ENCODE measurements at regions not wholly inside any gene's neighbourhood (a gene's known extent, or its start where the extent isn't known, plus 50 kb on each side); places are given as distances from the start of the nearest gene placed in this dataset.
A peak's percentile ranks its signal among the peaks of the same experiment; 100 is the strongest.
"Not testable (repeated sequence)": the region's sequence is repeated elsewhere in the genome, so short reads cannot be mapped to it uniquely, and the experiment has no call there.

DNA sequence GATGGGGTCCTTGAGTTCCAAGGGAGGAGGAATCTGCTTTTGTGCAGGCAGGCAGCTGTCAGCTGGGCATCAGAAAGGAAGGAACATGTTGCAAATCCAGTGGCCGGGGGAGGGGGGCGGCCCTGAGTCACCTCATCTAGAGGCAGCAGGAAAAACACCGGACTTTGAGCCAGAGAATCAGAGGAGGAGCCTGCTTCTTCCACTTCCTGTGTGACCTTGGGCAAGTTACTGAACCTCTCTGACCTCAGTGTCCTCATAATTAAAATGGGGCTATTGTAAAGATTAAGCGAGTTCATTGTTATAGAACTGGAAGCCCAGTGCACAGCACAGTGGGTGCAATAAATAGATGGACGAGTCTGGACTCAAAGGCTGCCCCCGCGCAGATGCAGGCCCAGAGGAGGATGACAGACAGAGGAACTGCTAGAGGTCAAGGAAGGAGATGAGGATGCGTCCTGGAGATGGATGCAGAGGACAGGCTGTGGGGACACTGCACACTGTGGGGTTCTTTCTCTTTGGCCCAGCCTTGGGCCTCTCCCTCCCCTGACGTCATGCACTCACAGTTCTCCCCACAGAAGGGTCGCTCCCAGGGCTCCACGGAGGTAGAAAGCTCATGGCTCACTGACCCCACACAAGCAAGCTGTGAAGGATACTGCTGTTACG lies 714.3 kb downstream of the MATN1 start:
- DNase-seq: peak; percentile 62 to 76 (median 63)

DNA sequence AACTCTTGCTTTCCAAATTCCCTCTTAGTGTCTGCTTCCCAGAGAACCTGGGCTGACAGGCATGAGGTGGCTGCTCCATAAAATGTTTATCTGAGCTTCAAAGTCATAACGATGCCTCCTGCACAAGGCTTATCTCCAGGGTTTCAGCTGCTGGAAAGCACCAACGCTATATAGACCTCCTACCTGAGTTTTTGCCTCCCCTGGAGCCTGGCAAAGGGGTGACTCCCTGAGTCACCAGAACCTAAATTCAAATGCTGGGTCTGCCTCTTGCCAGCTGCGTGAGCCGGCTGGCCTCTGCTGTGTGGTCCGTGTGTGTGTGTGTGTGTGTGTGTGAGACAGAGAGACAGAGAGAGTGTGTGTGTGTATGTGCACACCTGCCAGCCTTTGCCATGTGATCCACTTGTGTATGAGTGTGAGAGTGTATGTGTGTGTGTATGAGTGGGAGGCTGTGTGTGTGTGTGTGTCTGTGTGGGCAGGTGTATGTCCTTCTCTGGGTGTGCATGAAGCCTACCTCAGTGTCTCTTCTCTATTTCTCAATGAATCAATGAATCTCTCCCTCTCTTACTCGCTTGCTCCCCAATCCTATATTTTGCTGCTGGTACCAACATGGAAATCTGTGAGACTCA lies 714.9 kb downstream of the MATN1 start:
- no peak for DNase-seq

DNA sequence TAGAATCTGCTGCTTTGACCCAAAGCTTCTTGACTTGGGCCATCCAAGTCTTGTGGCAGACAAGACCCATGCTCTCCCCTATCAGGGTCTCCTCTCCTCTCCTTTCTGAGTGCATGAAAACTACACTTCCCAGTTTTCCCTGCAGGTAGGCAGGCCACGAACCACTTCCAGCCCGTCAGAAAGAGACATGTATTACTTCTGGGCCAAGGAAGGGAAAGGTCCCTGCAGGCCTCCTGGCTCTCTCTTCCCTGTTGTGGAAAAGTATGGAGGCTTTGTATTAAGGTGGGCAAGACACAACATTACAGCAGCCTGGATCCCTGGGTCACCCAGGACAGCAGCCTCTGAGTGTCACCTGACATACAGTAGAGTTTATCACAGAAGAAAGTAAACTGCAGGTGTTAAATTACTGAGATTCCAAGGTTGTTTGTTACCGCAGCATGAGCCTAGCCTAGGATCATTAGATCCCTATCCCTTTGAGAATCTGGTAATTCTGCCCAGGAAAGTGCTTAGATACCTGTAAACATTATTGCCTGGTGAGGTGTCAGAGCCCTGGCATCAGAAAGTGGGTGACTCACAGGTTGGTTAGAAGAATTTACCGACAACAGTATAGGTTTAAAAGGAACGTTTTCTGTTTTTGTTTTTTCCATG lies 717.3 kb downstream of the MATN1 start:
- DNase-seq: no peak

DNA sequence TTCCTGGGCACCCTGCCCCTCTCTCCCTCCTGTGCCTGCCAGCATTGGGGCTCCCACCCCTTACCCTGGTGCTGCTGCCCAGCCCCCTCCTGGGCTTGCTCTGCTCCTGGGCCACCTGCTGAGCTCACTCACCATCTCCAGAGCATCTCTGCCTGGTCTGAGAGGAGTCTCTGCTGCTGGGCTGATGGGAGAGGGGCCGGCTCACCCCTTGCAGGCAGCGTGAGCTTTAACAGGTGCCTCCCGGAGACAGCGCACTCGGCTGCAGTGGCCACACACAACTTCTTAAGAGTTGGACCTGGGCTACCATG lies 721.7 kb downstream of the MATN1 start:
- DNase-seq: no peak

DNA sequence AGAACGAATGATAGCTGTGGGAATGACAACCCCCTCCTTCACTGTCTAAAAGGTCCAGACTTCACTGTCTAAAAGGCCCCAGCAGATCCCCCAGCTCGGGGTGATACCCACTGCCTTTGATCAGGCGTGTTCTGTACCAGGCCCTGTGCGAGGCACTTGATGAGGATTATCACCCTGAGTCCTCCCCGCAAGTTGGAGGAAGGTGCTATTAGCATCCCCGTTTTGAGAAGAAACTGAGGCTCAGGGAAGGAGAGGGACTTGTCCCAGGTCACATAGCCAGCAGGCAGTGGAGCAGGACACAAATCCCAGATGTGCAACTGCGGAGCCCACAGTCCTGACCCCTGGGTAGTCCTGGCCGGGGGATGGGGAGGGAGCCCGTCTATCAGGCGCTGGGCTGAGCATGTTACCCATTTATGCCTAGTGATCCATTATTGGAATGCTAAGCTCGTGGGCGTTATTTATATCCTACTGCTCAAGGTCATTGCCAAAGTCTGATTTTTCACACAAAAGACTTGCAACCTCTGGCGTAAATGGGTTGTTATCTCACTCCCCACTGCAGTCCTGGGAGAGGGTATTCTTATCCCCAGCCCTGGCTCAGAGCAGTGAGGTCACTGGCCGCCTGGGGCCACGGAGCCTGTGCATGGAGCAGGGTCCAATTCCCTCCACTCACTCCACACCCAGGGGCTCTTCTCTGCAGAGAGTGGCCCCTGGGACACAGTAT lies 722.2 kb downstream of the MATN1 start:
- no peak for DNase-seq

DNA sequence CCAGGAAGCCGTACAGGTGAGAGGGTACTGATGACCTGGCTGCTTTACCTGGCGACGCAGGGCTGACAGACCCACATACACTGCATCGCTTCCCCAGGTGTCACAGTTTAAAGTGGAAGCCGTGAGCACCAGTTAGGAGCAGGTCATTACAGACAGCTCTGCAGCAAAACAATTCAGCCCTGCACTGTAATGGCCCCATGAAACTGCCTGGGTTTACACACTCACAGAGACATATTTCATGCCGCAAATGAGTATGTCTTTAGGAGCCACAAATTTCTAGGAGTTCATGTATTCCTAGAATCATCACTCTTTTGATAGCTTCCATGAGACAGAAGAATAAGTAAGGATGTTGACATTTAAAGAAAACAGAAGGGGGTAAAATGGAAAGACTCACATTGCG lies 723.1 kb downstream of the MATN1 start:
- DNase-seq: no peak

DNA sequence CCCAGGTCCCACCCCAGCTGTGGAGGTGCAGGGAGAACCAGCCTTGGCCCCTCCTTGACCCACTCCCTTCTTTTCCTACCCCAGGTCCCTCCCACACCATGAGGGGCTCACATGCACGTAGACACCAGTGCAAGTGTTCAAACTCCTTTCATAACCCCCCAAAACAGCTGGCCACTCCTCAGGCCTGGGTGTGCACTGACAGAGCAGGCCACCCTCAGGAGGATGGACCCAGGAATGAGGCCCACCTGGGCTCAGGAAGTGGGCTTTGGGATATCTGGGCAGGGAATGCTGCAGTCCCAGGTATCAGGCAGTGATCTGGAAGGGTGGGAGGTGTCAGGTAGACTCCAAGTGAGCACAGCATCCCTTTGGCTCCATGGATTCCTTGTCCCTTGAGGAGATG lies 723.8 kb downstream of the MATN1 start:
- no peak for DNase-seq

DNA sequence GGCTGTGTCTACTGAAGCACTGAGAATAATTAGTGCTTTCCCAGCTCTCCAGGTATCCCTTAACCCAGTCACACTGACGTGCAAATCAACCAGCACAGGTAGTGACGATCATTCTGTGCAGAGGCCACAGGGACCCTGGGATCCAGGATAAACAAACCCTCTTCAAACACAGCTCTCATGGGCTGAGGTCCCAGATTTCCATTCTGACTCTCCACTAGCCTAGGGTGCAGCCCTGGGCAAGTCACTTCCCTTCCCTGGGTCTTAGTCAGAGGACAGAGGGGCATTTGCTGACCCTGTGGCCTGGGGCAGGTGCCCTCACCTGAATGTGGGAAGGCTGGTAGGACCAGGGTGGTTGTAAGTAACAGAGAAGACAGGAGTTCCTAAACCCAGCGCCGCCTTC lies 724.7 kb downstream of the MATN1 start:
- no peak for DNase-seq

DNA sequence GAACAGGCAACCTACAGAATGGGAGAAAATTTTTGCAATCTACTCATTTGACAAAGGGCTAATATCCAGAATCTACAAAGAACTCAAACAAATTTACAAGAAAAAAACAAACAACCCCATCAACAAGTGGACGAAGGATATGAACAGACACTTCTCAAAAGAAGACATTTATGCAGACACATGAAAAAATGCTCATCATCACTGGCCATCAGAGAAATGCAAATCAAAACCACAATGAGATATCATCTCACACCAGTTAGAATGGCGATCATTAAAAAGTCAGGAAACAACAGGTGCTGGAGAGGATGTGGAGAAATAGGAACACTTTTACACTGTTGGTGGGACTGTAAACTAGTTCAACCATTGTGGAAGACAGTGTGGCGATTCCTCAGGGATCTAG lies 725.6 kb downstream of the MATN1 start:
- not testable (repeated sequence) for DNase-seq

DNA sequence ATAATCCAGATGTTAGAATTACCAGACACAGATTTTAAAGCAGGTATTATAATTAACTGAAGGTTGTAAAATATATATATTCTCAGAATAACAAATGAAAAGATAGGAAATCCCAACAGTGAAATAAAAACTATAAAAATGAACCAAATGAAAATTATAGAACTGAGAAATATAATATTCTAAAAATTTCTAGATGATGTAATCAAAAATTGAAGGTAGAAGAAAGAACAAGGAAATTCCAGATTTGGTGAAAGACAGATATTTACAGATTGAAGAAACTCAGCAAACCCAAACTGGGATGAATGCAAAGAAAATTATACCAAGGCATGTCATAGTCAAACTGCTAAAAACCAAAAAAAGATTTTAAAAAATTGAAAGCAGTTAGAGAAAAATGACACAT lies 729.4 kb downstream of the MATN1 start:
- DNase-seq: no peak

DNA sequence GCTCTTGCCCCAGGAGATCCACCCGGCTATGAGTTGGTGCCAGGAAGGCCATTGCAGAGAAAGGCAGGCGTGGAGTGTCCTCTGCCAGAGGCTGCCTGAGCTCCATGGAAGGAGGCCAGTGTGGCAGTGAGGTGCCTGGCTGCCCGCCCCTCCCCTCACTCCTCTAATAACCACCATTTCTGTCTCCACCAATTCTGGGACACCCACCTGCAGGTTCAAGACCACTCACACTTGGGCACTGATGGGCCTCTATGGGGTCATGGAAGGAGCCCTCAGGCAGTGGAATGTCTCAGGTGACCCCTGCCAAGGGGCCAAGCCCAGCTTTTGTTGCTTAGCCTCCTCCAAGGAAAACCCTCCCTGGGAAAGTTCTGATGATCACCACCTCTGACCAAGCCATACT lies 731.6 kb downstream of the MATN1 start:
- DNase-seq: no peak

DNA sequence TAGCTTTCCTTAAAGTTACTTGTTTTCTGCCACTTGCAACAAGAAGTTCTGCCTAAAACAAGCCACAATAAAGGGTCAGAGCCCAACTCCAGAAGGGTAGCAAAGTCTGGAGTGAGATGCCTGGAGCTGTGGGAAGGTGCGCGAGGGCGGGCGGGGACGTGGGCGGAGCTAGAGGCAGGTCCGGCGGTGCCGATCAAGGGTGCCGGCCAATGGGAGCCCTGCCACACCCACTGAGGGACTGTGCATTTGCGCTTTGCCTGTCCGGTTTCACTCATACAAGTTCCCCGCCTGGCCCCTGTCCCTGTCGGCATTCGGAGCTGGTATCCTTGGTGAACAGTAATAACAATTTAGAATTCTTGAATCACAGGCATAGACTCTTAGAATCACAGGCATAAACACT lies 732.4 kb downstream of the MATN1 start:
- DNase-seq: peak in 1 of 3 donors; percentile 38

DNA sequence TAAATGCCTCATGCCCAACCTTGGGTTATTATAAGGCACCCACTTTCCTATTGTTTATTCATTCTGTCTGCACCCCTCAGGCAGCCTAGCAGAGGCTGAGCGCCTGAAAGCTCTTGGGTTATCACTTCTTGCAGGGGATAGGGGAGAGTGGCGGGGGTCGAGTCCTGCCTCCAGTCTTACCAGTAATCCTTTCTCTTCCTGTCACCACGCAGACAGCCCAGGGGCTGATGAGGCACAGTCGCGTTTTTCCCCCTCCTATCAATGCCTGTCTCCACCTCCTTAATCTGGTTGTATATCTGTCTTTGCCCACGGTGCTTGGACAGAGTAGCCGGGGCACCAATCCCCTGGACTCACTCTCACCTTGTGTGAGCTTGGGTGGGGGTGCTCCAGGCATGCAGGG lies 733.1 kb downstream of the MATN1 start:
- DNase-seq: no peak

DNA sequence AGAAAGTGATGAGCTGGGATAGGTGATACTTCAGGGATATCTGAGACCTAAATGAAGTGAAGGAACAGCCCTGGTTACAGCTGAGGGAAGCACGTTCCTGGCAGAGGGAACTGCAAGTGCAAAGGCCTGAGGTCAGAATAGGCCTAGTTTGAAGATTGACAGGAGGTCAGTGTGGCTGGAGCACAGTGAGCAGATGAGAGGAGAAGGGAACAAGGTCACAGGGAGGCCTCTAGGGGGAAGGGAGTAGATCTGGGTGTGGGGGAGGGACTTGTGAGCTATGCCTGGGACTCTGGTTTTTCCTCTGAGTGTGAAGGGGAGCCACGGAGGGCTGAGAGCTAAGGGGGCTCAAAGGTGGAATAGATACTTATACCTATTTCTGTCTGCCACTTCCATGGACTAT lies 736.4 kb downstream of the MATN1 start:
- peak; percentile 25 to 51 (median 42) for DNase-seq

DNA sequence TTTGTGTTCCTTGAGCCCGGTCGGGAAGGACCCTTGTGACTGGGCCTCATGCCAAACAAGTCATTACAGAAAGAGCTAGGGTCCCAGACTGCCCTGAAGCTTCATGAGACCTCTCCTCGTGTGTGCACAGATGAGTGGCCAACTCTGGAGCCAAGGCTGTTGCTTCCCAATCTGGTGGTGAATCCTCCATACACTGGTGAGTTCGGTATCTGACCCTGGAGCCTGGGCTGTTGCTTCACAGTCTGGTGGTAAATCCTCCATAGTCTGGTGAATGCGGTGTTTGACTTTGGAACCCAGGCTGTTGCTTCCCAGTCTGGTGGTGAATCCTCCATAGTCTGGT lies 737.8 kb downstream of the MATN1 start:
- DNase-seq: no peak

DNA sequence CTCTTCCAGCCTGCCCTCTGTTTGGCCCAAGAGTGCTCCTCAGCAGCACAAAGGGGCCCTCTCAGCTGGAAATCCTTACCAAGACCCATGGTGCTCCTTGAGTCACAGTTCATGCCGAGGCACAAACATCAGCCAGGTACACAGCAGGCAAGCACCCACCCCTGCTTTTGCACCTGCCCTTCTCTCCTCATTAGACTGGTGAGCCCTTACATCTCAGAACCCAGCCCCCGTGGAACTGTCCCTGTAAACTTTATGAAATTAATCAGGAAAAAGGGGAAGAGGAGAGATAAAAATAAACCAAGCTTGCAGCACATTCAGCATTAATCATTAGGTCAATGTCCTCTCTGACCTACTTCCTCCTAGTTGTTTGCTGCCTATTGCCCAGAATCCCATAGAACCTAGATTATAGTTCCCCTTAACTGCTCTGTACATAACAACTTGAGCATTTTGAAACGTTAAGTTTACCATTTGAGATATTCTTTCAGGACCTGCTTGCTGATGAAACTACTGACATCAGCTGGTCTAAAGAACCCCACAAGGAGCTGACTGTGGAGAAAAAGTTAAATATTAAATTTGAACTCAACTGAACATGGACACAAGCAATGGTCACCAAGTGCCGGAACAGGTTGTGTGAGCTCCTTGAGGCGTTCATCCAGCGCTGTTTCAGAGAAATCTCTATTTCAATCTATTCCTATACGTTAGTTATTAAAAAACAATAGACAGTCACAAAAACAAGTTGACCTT lies 738.4 kb downstream of the MATN1 start:
- DNase-seq: peak; percentile 64 to 82 (median 81)

DNA sequence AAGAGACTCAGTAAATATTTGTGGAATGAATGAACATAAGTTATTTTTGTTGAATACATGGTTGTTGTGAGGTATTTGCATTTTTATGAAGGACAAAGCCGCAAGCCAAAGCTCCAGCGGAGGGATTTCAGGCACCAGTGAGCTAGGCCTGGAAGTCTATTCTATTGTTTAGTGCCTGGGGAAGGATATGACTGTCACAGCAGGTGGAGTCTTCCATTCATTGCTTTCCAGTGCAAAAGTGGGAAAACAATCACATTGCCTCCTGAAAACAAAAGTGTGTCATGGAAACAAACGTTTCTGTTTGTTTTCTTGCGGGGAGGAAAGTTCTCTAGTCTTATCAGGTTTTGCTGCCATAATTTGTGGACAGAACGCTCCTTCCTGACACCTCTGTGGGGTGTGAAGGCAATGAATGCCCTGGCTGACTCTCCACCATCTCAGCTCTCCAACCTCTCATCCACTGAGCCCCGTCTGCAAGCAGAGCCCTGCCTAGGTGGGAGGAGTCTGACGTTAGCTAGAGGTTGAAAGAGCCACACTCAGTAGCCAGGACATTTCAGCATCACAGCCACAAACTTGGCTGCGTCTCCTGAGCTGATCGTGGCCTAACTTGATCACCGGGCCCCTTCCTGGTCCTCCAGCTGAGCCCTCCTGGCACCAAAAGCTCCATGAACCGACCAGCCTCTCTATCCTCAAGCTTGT lies 739.1 kb downstream of the MATN1 start:
- DNase-seq: no peak

DNA sequence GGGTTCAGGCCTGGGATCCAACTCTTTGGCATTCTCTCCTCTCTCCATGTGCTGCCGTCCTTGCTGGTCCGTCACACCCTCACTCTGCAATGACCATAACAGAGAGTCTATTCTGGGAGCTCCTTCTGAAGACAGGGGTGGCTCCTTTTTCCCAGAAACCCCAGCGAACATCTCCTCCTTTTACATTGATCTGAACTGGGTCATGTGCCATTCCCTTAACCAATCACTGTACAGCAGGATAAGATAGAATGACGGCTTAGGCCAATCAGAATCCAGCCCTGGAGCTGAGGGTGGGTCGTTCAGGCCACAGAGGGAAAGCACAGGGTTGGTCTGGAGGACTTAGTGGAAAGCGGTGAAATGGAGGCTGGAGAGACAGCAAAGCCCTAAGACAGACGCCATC lies 740.1 kb downstream of the MATN1 start:
- no peak for DNase-seq

DNA sequence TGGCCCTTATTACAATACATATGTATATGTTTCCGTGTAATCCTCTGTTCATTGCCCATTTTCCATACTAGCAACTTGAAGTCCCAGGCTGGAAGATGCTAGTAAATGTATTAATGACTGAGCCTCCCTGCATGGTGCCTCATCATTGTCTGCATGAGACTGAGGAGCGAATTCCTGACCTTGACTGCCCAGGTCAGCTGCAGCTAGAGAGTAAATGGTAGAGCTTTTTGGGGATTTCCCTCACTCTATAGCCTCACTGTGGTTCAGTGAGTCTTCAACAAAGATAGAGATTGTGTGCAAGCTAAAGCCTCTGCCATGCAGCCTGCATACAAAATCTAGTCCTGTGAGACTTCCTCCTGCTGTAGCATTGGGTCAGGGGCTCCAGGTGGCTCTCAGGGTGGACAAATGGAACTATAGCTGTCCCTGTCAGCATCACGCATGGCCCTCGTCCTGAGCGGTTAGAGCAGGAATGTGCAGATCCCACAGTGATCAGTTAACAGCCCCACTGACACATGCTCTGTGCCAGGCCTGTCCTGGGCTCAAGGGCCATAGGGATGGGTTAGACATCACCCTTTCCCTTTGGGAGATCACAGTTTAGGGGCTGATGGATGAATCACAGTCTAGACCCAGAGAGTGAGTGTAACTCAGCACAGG lies 741.7 kb downstream of the MATN1 start:
- DNase-seq: no peak

DNA sequence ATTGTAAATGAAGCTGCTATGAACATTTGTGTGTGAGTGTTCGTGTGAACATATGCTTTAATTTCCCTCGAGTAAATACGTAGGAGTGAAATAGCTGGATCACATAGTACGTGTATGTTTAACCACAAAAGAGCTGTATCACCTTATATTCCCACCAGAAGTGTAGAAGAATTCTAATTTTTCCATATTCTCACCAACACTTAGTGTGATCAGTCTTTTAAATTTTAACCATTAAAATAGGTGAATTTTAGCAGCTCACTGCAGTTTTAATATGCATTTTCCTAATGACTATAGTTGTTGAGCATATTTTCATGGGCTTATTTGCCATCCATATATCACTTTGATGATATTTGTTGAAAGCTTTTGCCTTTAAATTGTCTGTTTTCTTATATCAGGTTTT lies 741.2 kb downstream of the PTPRU start:
- no peak for DNase-seq

DNA sequence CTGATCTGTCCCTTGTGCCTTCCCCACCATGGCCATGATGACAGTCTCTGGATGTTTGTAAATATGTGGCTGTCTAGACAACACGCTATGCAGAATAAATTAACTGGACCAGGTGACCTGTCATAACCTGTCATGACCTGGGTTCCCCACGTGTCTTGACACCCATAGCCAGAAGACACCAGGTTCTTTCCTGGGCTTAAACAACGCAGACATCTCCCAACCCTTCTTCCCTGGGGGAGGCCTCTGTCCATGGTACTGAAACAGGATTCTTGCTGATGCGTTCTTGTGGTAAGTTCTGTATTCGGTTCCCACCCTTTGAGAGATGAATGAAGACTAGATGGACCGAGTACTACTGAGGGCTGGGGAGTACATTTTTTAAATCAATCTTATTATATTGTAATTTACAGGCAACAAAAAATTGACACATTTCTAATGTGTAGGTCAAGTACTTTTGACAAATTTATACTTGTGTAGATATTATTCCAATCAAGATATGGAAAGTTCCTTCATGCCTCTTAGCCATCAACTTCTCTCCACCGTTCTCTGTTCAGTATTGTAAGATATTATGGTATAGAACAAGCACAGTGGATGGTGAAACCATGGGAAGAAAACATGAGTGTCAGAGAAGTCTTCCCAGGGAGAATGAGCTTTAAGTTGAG lies 738.8 kb downstream of the PTPRU start:
- DNase-seq: peak; percentile 44 to 67 (median 59)

DNA sequence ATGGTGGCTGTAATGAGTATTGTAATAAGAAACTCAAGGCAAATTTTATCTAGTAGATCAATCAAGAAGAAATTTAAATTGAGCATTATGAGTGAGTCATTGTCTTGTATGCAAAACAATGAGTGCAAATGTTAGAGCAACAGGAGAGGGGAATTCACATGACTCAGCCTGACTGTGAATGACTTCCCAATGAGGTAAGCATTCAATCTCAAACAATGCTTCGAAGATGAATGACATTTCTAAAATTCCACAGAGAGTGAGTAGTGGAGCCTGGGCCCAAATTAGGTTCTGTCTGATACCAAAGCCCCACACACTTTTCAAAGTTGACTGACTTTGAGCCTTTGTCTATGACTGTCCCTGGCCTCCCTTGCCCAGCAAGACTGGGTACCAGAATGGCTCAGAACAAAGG lies 738.0 kb downstream of the PTPRU start:
- DNase-seq: peak; percentile 71 to 88 (median 78)
